MCF 10A (cell line): ENCODE measurements at regions not wholly inside any gene's neighbourhood (a gene's known extent, or its start where the extent isn't known, plus 50 kb on each side); places are given as distances from the start of the nearest gene placed in this dataset.
"Not testable (repeated sequence)": the region's sequence is repeated elsewhere in the genome, so short reads cannot be mapped to it uniquely, and the experiment has no call there.

Experiments used
- BruUV-seq: library from RNA; stranded (reverse); fragments of 400-500 nt; replicated peaks from 2 replicates; lab custom pipeline; 2021; lab: Mats Ljungman, UMichigan
- CTCF ChIA-PET: fragments of 300-600 bp; sonication (Branson Sonifier 250); formaldehyde crosslinking; extraction: SDS; loops from one replicate; lab custom pipeline; 2021; ENCODE audit warnings: antibody characterized with exemption, inconsistent platforms; lab: Yijun Ruan, JAX
- POLR2A ChIA-PET: fragments of 300-600, 350-650 bp; sonication (Branson Sonifier 250); formaldehyde crosslinking; extraction: SDS; loops from one replicate; lab custom pipeline; 2020; ENCODE audit warnings: antibody characterized with exemption, inconsistent platforms; lab: Yijun Ruan, JAX
- DNase-seq: peaks from one replicate; pipeline ENCODE4 v3.0.0-alpha.2; 2018; ENCODE audit not compliant: unreplicated experiment
- H3K27ac Mint-ChIP-seq: one replicate; pipeline ENCODE4 v1.8.0; 2022; ENCODE audit warnings: mild to moderate bottlenecking, low read depth, mixed read lengths; ENCODE audit not compliant: unreplicated experiment
- H3K27me3 Mint-ChIP-seq: one replicate; pipeline ENCODE4 v1.8.0; 2022; ENCODE audit warnings: mixed read lengths; ENCODE audit not compliant: insufficient read depth, unreplicated experiment
- H3K36me3 Mint-ChIP-seq: one replicate; pipeline ENCODE4 v1.8.0; 2022; ENCODE audit warnings: mild to moderate bottlenecking, moderate library complexity, mixed read lengths; ENCODE audit not compliant: insufficient read depth, unreplicated experiment
- H3K4me1 Mint-ChIP-seq: one replicate; pipeline ENCODE4 v1.8.0; 2022; ENCODE audit warnings: mixed read lengths; ENCODE audit not compliant: insufficient read depth, unreplicated experiment
- H3K4me3 Mint-ChIP-seq: one replicate; pipeline ENCODE4 v1.8.0; 2022; ENCODE audit warnings: mild to moderate bottlenecking, moderate library complexity, mixed read lengths; ENCODE audit not compliant: unreplicated experiment
- H3K9me3 Mint-ChIP-seq: one replicate; pipeline ENCODE4 v1.8.0; 2022; ENCODE audit warnings: mixed read lengths; ENCODE audit not compliant: unreplicated experiment
- intact Hi-C: fragments of 100-400 bp; cut with micrococcal nuclease; formaldehyde crosslinking; loops from 2 replicates; pipeline ENCODE4 v1.14.1; 2022
- TF ChIP-seq, protein P1 (sequence below): fragments of 200-600 bp; IDR thresholded peaks from one replicate; pipeline ENCODE4 v1.8.0; 2022; ENCODE audit warnings: antibody characterized with exemption, mild to moderate bottlenecking; ENCODE audit not compliant: unreplicated experiment

DNA sequence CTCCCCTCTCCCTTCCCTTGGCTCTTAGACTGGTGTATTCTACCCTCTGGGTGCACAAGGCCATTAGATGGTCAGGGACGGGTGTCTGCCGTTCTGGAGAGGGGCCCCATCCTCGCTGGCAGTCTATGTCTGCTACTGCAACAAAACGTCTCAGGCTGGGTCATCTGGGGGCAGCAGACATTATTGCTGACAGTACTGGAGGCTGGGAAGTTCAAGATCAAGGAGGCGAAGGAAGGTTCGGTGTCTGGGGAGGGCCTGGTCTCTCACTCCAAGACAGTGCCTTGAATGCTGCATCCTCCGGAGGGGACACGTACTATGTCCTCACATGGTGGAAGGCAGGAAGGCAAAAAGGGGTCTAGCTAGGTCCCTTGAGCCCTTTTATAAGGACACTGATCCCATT lies 93.4 kb upstream of the COL5A1 start:
- no peak overlapping the region for H3K4me3 Mint-ChIP-seq
- no peak overlapping the region for H3K27ac Mint-ChIP-seq
- no peaks in the 10 kb centered on the region for H3K36me3 Mint-ChIP-seq
- intact Hi-C loops = no loop called here
- POLR2A ChIA-PET = no interaction called here
- no peaks in the 10 kb centered on the region for H3K9me3 Mint-ChIP-seq
- peaks cover 8% of the 10 kb centered on the region for H3K27me3 Mint-ChIP-seq
- CTCF ChIA-PET = interaction anchor here (0.6 to 0.7 kb wide), 2 partner anchors 50 to 62 kb away, joined by 3 to 6 read pairs; no protein-coding TSS in a partner anchor
- H3K4me1 Mint-ChIP-seq = peaks cover 9% of the 10 kb centered on the region
- no TSS peak for BruUV-seq
- TF ChIP-seq, protein P1, sequence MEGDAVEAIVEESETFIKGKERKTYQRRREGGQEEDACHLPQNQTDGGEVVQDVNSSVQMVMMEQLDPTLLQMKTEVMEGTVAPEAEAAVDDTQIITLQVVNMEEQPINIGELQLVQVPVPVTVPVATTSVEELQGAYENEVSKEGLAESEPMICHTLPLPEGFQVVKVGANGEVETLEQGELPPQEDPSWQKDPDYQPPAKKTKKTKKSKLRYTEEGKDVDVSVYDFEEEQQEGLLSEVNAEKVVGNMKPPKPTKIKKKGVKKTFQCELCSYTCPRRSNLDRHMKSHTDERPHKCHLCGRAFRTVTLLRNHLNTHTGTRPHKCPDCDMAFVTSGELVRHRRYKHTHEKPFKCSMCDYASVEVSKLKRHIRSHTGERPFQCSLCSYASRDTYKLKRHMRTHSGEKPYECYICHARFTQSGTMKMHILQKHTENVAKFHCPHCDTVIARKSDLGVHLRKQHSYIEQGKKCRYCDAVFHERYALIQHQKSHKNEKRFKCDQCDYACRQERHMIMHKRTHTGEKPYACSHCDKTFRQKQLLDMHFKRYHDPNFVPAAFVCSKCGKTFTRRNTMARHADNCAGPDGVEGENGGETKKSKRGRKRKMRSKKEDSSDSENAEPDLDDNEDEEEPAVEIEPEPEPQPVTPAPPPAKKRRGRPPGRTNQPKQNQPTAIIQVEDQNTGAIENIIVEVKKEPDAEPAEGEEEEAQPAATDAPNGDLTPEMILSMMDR = no peak
- DNase-seq = no peak

DNA sequence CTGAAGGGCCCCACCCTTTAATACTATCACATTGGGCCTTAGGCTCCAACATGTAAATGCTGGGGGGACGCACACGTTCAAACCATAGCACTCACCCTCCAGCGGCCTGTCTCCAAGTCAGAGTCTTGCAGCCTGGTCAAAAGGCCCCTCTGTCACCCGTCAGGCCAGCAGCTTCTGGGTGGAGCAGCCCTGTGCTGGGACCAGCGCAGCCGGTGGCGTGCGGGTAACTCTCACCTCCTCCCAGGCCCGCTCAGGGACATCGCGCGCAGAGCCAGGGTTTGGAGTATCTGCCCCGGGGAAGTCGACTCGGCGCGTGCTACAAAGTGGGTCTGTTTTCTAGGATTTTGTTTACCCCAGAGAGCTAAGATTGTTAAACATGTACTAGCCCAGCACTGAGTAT lies 93.0 kb upstream of the COL5A1 start:
- H3K4me1 Mint-ChIP-seq = peaks cover 9% of the 10 kb centered on the region
- BruUV-seq = no TSS peak
- H3K27ac Mint-ChIP-seq = no peak overlapping the region
- DNase-seq = no peak
- TF ChIP-seq, protein P1 = no peak
- no peak overlapping the region for H3K4me3 Mint-ChIP-seq
- no peaks in the 10 kb centered on the region for H3K36me3 Mint-ChIP-seq
- CTCF ChIA-PET = interaction anchor here (0.6 kb wide), 2 partner anchors 16 to 62 kb away, joined by 3 to 4 read pairs; no protein-coding TSS in a partner anchor
- H3K27me3 Mint-ChIP-seq = peaks cover 4% of the 10 kb centered on the region
- intact Hi-C loops = no loop called here
- no peaks in the 10 kb centered on the region for H3K9me3 Mint-ChIP-seq
- POLR2A ChIA-PET = no interaction called here

DNA sequence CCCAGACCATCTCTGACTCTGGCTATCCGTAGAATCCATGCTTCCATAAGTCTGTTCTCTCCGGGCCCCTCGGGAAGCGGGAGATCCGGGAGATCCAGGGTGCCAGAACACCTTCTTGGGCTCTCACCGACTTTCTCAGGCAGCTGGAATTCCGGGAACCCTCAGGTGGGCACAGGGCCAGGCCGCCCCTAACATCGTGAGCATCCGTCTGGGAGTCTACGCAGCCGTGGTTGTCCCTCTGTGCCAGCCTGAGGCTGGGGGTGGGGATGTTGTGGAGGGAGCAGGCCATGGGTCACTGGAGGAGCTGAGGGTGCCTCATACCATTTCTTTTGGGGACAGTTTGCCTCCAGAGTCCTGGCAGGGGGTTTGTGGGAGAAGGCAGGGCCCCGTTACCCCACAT lies 92.3 kb upstream of the COL5A1 start:
- Mint-ChIP-seq H3K36me3 (no peaks in the 10 kb centered on the region), H3K4me1 (peaks cover 9% of the 10 kb centered on the region), H3K27me3 (no peaks in the 10 kb centered on the region), H3K27ac (no peak overlapping the region), H3K9me3 (no peaks in the 10 kb centered on the region), H3K4me3 (no peak overlapping the region)
- CTCF ChIA-PET = interaction anchor here (0.6 kb wide), 1 partner anchor 16 kb away, joined by 4 read pairs; no protein-coding TSS in a partner anchor
- POLR2A ChIA-PET = no interaction called here
- TF ChIP-seq, protein P1 = no peak
- intact Hi-C loops = no loop called here
- BruUV-seq = no TSS peak
- no peak for DNase-seq

DNA sequence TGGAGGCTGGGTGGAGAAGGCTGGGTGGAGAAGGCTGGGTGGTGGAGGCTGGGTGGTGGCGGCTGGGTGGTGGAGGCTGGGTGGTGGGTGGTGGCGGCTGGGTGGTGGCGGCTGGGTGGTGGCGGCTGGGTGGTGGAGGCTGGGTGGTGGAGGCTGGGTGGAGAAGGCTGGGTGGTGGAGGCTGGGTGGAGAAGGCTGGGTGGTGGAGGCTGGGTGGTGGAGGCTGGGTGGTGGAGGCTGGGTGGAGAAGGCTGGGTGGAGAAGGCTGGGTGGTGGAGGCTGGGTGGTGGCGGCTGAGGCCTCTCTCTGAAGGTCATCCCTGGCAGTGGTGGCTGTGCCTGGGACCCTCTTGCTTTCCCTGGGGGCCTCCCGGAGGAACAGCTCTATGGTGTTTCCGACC lies 91.5 kb upstream of the COL5A1 start:
- POLR2A ChIA-PET, H3K27me3 Mint-ChIP-seq, H3K36me3 Mint-ChIP-seq, CTCF ChIA-PET, H3K27ac Mint-ChIP-seq, H3K4me1 Mint-ChIP-seq, BruUV-seq, DNase-seq, intact Hi-C loops, H3K4me3 Mint-ChIP-seq, H3K9me3 Mint-ChIP-seq: not testable (repeated sequence)

DNA sequence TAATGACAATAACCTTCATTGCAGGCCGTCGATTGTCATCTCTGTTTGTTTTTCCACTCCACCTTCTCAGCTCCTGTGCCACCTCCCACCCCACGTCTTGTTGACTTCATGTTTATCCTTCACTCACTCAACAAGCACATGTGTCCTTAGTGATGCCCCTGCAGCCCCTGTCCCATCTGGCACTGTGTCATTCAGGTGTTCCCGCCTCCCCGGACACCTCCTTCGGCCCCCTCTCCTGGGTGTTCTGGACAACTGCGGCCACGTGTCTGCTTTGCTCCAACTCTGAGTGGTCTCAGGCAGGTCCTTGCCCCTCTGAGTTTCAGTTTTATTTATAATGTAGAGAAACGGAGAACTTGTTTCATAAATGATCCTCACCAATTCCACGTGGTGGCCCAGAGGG lies 91.0 kb upstream of the COL5A1 start:
- ChIA-PET POLR2A (no interaction called here), CTCF (no interaction called here)
- peaks cover 9% of the 10 kb centered on the region for H3K4me1 Mint-ChIP-seq
- TF ChIP-seq, protein P1 = no peak
- no peak for DNase-seq
- no peaks in the 10 kb centered on the region for H3K36me3 Mint-ChIP-seq
- H3K9me3 Mint-ChIP-seq = no peaks in the 10 kb centered on the region
- H3K27ac Mint-ChIP-seq = no peak overlapping the region
- no TSS peak for BruUV-seq
- no peak overlapping the region for H3K4me3 Mint-ChIP-seq
- no peaks in the 10 kb centered on the region for H3K27me3 Mint-ChIP-seq
- intact Hi-C loops = no loop called here
